PC-3 (cell line): ENCODE measurements at regions not wholly inside any gene's neighbourhood (a gene's known extent, or its start where the extent isn't known, plus 50 kb on each side); places are given as distances from the start of the nearest gene placed in this dataset.

ENCODE experiments used
- ATAC-seq: fragments of 200-7000 bp; cut with Tn5 transposase; 2 replicates; pipeline ENCODE4 v1.9.1; 2020; ENCODE audit warnings: mild to moderate bottlenecking, moderate library complexity
- BruUV-seq: library from RNA; stranded (reverse); fragments of 400-500 nt; replicated peaks from 2 replicates; lab custom pipeline; 2021; lab: Mats Ljungman, UMichigan
- CTCF ChIA-PET: fragments of 300-600 bp; sonication (Branson Sonifier 250); formaldehyde crosslinking; loops from one replicate; lab custom pipeline; 2022; ENCODE audit warnings: antibody characterized with exemption; lab: Charles Lee
- POLR2A ChIA-PET: fragments of 300-600 bp; sonication (Branson Sonifier 250); formaldehyde crosslinking; loops from one replicate; lab custom pipeline; 2022; ENCODE audit warnings: antibody characterized with exemption; ENCODE audit not compliant: unreplicated experiment; lab: Charles Lee
- DNase-seq: peaks from one replicate; pipeline ENCODE4 v3.0.0-alpha.2; 2015
- H2AFZ ChIP-seq: fragments of 300-600 bp; sonication (generic); 2 replicates; pipeline ENCODE4 v1.6.0; 2016; ENCODE audit warnings: antibody characterized with exemption, low read length
- H3F3A ChIP-seq: fragments of 300-600 bp; sonication (generic); one replicate; pipeline ENCODE4 v1.6.0; 2017; ENCODE audit warnings: antibody characterized with exemption, low read length, control low read depth, mild to moderate bottlenecking; ENCODE audit not compliant: unreplicated experiment
- H3K27ac ChIP-seq: fragments of 300-600 bp; sonication (generic); 2 replicates; pipeline ENCODE4 v1.5.1; 2016; ENCODE audit warnings: mild to moderate bottlenecking, low read length
- H3K27me3 ChIP-seq: fragments of 300-600 bp; sonication (generic); 2 replicates; pipeline ENCODE4 v1.6.1; 2016; ENCODE audit warnings: low read length, mixed read lengths
- H3K36me3 ChIP-seq: fragments of 300-600 bp; sonication (generic); 2 replicates; pipeline ENCODE4 v1.6.1; 2016; ENCODE audit warnings: low read depth, mixed run types, low read length, mixed read lengths
- H3K4me1 ChIP-seq: fragments of 300-600 bp; sonication (generic); 2 replicates; pipeline ENCODE4 v1.5.1; 2016; ENCODE audit warnings: low read length; ENCODE audit not compliant: insufficient read depth
- H3K4me2 ChIP-seq: fragments of 300-600 bp; sonication (generic); 2 replicates; pipeline ENCODE4 v1.6.0; 2016; ENCODE audit warnings: low read length
- H3K4me3 ChIP-seq: fragments of 300-600 bp; sonication (generic); 2 replicates; pipeline ENCODE4 v1.5.1; 2016; ENCODE audit warnings: mild to moderate bottlenecking, low read length, mixed read lengths
- H3K79me2 ChIP-seq: fragments of 300-600 bp; sonication (generic); 2 replicates; pipeline ENCODE4 v1.6.1; 2017; ENCODE audit warnings: low read length, mixed read lengths
- H3K9ac ChIP-seq: fragments of 300-600 bp; sonication (generic); 2 replicates; pipeline ENCODE4 v1.6.0; 2016; ENCODE audit warnings: mild to moderate bottlenecking, low read length
- H3K9me2 ChIP-seq: fragments of 300-600 bp; sonication (generic); replicated peaks from 2 replicates; pipeline ENCODE4 v1.6.1; 2016; ENCODE audit warnings: mixed run types, low read length, mixed read lengths
- H3K9me3 ChIP-seq: fragments of 300-600 bp; sonication (generic); 2 replicates; pipeline ENCODE4 v1.6.1; 2016; ENCODE audit warnings: low read length, mixed read lengths
- H4K20me1 ChIP-seq: fragments of 300-600 bp; sonication (generic); 2 replicates; pipeline ENCODE4 v1.6.1; 2016; ENCODE audit warnings: low read length, mixed read lengths
- CTCF ChIP-seq: fragments of 300-600 bp; sonication (generic); conservative IDR thresholded peaks from 2 replicates; pipeline ENCODE4 v1.5.1; 2017; ENCODE audit warnings: antibody characterized with exemption, low read depth, mild to moderate bottlenecking, low read length
- EZH2 ChIP-seq: fragments of 300-600 bp; sonication (generic); IDR thresholded peaks from one replicate; pipeline ENCODE4 v1.6.1; 2017; ENCODE audit warnings: antibody characterized with exemption, mild to moderate bottlenecking, low read length; ENCODE audit not compliant: unreplicated experiment
- EZH2phosphoT487 ChIP-seq: fragments of 300-600 bp; sonication (generic); IDR thresholded peaks from 2 replicates; pipeline ENCODE4 v1.6.1; 2018; ENCODE audit warnings: mild to moderate bottlenecking, antibody characterized with exemption, low read length, borderline replicate concordance
- intact Hi-C: fragments of 100-400 bp; cut with micrococcal nuclease; formaldehyde crosslinking; loops from 2 replicates; pipeline ENCODE4 v1.9.0; 2023

- no peak overlapping the region for H3K4me2 ChIP-seq
- no peak overlapping the region for H2AFZ ChIP-seq
- ChIA-PET CTCF (no interaction called here), POLR2A (no interaction called here)
- H3K4me1 ChIP-seq: no peaks in the 10 kb centered on the region
- H3K9me3 ChIP-seq: no peaks in the 10 kb centered on the region
- TF ChIP-seq EZH2phosphoT487: no peak
- no peak for TF ChIP-seq EZH2
- no peak for TF ChIP-seq CTCF
- no peak overlapping the region for H3K9ac ChIP-seq
- no peaks in the 10 kb centered on the region for H3K36me3 ChIP-seq
- no TSS peak for BruUV-seq
- no peaks in the 10 kb centered on the region for H4K20me1 ChIP-seq
- no peak overlapping the region for H3K4me3 ChIP-seq
- no peak for DNase-seq
- intact Hi-C loops: no loop called here
- H3K79me2 ChIP-seq: no peaks in the 10 kb centered on the region
- peaks cover 45% of the 10 kb centered on the region for H3K27me3 ChIP-seq
- ATAC-seq: no peak
- no peak overlapping the region for H3K27ac ChIP-seq
- no peaks in the 10 kb centered on the region for H3F3A ChIP-seq
- H3K9me2 ChIP-seq: no peaks in the 10 kb centered on the region
Measured at GRCh38 chr5:171706736-171707441, 78.7 kb upstream of the SMIM23 start.

DNA sequence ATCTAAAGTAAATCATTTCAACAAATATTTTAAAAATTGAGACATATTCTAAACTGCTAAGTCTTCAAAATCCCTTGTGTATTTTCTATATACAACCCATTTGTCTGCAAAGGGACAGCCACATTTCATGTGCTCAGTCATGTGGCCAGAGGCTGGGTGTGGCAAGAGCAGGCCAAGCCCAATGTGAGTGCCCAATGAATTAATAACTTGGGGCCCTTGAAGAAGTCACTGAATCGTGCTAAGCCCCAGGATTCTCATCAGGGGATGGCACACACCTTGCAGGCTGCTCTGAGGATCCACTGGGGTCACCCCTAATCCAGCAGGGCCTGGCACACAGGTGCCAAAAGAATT lies 78.2 kb upstream of the SMIM23 start:
- H3F3A ChIP-seq: no peaks in the 10 kb centered on the region
- no peak overlapping the region for H3K4me3 ChIP-seq
- TF ChIP-seq EZH2: no peak
- no peak for TF ChIP-seq CTCF
- no peak for TF ChIP-seq EZH2phosphoT487
- H2AFZ ChIP-seq: no peak overlapping the region
- no peaks in the 10 kb centered on the region for H3K79me2 ChIP-seq
- ChIA-PET CTCF (no interaction called here), POLR2A (no interaction called here)
- H3K36me3 ChIP-seq: no peaks in the 10 kb centered on the region
- no peaks in the 10 kb centered on the region for H3K4me1 ChIP-seq
- BruUV-seq: no TSS peak
- no peak overlapping the region for H3K27ac ChIP-seq
- no peak overlapping the region for H3K9ac ChIP-seq
- intact Hi-C loops: no loop called here
- no peaks in the 10 kb centered on the region for H4K20me1 ChIP-seq
- no peak overlapping the region for H3K4me2 ChIP-seq
- H3K9me3 ChIP-seq: no peaks in the 10 kb centered on the region
- H3K9me2 ChIP-seq: no peaks in the 10 kb centered on the region
- ATAC-seq (no peak), DNase-seq (no peak)
- peaks cover 40% of the 10 kb centered on the region for H3K27me3 ChIP-seq

- POLR2A ChIA-PET: no interaction called here
Measured at GRCh38 chr5:171709930-171710329, 75.7 kb upstream of the SMIM23 start.

More at GRCh38 chr5:171709930-171710329, 75.7 kb upstream of the SMIM23 start:
- CTCF ChIA-PET: no interaction called here
- H3K9me3 ChIP-seq: no peaks in the 10 kb centered on the region
- peaks cover 20% of the 10 kb centered on the region; the same call in 1 of the 2 replicates for H3K27me3 ChIP-seq
- no peak for ATAC-seq
- H4K20me1 ChIP-seq: no peaks in the 10 kb centered on the region
- no peak overlapping the region for H3K4me2 ChIP-seq
- H3K79me2 ChIP-seq: no peaks in the 10 kb centered on the region
- no peak for DNase-seq
- H3F3A ChIP-seq: no peaks in the 10 kb centered on the region
- no peak overlapping the region for H3K27ac ChIP-seq
- no peaks in the 10 kb centered on the region for H3K36me3 ChIP-seq
- intact Hi-C loops: no loop called here
- no peak overlapping the region for H3K9ac ChIP-seq
- TF ChIP-seq EZH2: no peak
- H3K4me3 ChIP-seq: no peak overlapping the region
- no peak overlapping the region for H2AFZ ChIP-seq
- no peaks in the 10 kb centered on the region for H3K9me2 ChIP-seq
- no peaks in the 10 kb centered on the region for H3K4me1 ChIP-seq
- BruUV-seq: no TSS peak
